ENCODE measurements at regions not wholly inside any gene's neighbourhood (a gene's known extent, or its start where the extent isn't known, plus 50 kb on each side); places are given as distances from the start of the nearest gene placed in this dataset.

DNA sequence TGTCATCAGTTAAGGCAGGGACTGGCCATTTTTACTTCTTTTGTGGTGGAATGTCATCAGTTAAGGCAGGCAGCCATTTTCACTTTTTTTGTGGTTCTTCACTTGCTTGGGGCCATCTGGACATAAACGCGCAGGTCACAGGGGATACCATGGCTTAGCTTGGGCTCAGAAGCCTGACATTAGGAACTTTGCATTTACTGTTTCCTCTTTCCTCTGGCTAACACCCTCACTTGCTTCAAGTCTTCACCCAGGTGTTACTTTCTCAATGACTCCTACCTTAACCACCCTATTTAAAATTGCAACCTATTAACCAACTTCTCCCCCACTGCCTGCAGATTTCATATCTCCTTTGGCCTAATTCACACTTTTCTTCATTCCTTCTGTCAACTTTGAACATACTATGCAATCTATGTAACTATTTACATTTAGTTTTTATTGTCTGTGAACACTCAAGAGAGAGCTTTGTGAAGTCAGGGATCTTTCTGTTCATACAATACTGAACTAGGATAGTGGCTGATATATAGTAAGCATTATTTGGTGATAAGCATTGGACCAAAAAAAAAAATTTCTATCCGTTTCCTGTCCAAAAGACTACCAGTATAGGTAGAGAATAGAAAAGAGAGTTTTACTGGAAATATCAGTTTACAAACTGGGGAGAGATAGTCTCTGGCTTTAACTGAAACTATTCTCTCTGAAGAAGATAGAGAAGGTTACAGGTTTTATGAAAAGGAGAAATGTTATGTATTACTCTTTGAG is 600.1 kb upstream of the ZNF804A start:
- H4K20me1 ChIP-seq (replicated peaks; ENCODE audit: control insufficient read depth, extremely low read depth, insufficient read depth, low read length), result no peaks in the 10 kb centered on the region
- H3K4me2 ChIP-seq (ENCODE audit: insufficient read depth, low read length), result no peak overlapping the region
- no peak overlapping the region for H2AFZ ChIP-seq (ENCODE audit: low read depth, low read length)
- H3K36me3 ChIP-seq (ENCODE audit: control insufficient read depth in 2 of 2, extremely low read depth in 1 of 2, insufficient read depth in 2 of 2, low read length in 2 of 2), result no peaks in the 10 kb centered on the region
- no peaks in the 10 kb centered on the region for H3K27me3 ChIP-seq (ENCODE audit: control insufficient read depth in 2 of 2, insufficient read depth in 2 of 2, low read length in 2 of 2)
- dilution Hi-C loops (cut with MboI; ENCODE audit: extremely low pct_ligation_motif_present, low sequenced_read_pairs) (no loop called here), intact Hi-C loops (cut with micrococcal nuclease) (no loop called here)
- H3K4me1 ChIP-seq (ENCODE audit: control insufficient read depth, extremely low read depth, insufficient read depth, low read length), result no peaks in the 10 kb centered on the region
- DNase-seq (ENCODE audit: low read depth, low spot score), result no peak
- no peak overlapping the region for H3K27ac ChIP-seq (ENCODE audit: insufficient read depth, low read depth, low read length)
- no peak for FAIRE-seq
- BruUV-seq (replicated peaks), result no TSS peak
- CTCF ChIA-PET, result no interaction called here
- no peaks in the 10 kb centered on the region for H3K9me3 ChIP-seq (replicated peaks; ENCODE audit: control insufficient read depth, insufficient read depth, low read length)
- H3K9ac ChIP-seq (replicated peaks; ENCODE audit: extremely low read depth, insufficient read depth, low read length), result no peak overlapping the region
- no peaks in the 10 kb centered on the region for H3K9me1 ChIP-seq (replicated peaks; ENCODE audit: control insufficient read depth, extremely low read depth, insufficient read depth, low read length)
- POLR2A ChIA-PET, result no interaction called here
- TF ChIP-seq POLR2AphosphoS5 (IDR thresholded peaks at IDR 0.05; ENCODE audit: insufficient read depth, low read depth, low read length) (no peak), EZH2 (IDR thresholded peaks at IDR 0.05; ENCODE audit: borderline replicate concordance, low read depth, low read length, severe bottlenecking) (no peak), POLR2A (IDR thresholded peaks at IDR 0.05; ENCODE audit: low read depth, low read length) (no peak), MYC (IDR thresholded peaks at IDR 0.05; ENCODE audit: low read depth, low read length) (no peak), FOS (IDR thresholded peaks at IDR 0.05; ENCODE audit: borderline replicate concordance, insufficient read depth, low read length) (no peak), GATA2 (IDR thresholded peaks at IDR 0.05; ENCODE audit: insufficient read depth, insufficient read length, low read depth, low read length) (no peak), JUN (IDR thresholded peaks at IDR 0.05; ENCODE audit: borderline replicate concordance, insufficient read depth, insufficient read length, low read depth) (no peak)
- TF ChIP-seq, protein P1, sequence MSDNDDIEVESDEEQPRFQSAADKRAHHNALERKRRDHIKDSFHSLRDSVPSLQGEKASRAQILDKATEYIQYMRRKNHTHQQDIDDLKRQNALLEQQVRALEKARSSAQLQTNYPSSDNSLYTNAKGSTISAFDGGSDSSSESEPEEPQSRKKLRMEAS (IDR thresholded peaks at IDR 0.05; ENCODE audit: insufficient read depth, insufficient read length), result no peak
- TF ChIP-seq, protein P2, sequence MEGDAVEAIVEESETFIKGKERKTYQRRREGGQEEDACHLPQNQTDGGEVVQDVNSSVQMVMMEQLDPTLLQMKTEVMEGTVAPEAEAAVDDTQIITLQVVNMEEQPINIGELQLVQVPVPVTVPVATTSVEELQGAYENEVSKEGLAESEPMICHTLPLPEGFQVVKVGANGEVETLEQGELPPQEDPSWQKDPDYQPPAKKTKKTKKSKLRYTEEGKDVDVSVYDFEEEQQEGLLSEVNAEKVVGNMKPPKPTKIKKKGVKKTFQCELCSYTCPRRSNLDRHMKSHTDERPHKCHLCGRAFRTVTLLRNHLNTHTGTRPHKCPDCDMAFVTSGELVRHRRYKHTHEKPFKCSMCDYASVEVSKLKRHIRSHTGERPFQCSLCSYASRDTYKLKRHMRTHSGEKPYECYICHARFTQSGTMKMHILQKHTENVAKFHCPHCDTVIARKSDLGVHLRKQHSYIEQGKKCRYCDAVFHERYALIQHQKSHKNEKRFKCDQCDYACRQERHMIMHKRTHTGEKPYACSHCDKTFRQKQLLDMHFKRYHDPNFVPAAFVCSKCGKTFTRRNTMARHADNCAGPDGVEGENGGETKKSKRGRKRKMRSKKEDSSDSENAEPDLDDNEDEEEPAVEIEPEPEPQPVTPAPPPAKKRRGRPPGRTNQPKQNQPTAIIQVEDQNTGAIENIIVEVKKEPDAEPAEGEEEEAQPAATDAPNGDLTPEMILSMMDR (IDR thresholded peaks at IDR 0.05; ENCODE audit: extremely low read depth in 1 of 2, insufficient read depth in 1 of 2, low read depth in 1 of 2, low read length in 2 of 2), result no peak
- H3K4me3 ChIP-seq (replicated peaks in 1 of 3; ENCODE audit: insufficient read depth in 1 of 3, low read depth in 1 of 3, low read length in 3 of 3), result no peak overlapping the region
- no peaks in the 10 kb centered on the region for H3K79me2 ChIP-seq (ENCODE audit: control insufficient read depth, insufficient read depth, low read length)

All from endothelial cell of umbilical vein (primary cell).